C4-2B (cell line): ENCODE measurements at regions not wholly inside any gene's neighbourhood (a gene's known extent, or its start where the extent isn't known, plus 50 kb on each side); places are given as distances from the start of the nearest gene placed in this dataset.

Source experiments
- H3K27ac ChIP-seq: fragments of 450-650 bp; 2 replicates; pipeline ENCODE4 v1.5.1; 2017
- CTCF ChIP-seq: fragments of 450-650 bp; conservative IDR thresholded peaks from 2 replicates; pipeline ENCODE4 v1.5.1; 2017; ENCODE audit warnings: mild to moderate bottlenecking
- ZFX ChIP-seq: fragments of 450-650 bp; IDR thresholded peaks from 2 replicates; pipeline ENCODE4 v1.6.1; 2017

- TF ChIP-seq ZFX: no peak
- no peak for TF ChIP-seq CTCF
- H3K27ac ChIP-seq: no peak overlapping the region
These were observed 140.2 kb upstream of the FAM241A start for GRCh38 chr4:112005027-112005426.

- TF ChIP-seq CTCF (no peak), ZFX (no peak)
- H3K27ac ChIP-seq: no peak overlapping the region
These were observed 137.9 kb upstream of the FAM241A start for GRCh38 chr4:112007391-112007790.

- no peak for TF ChIP-seq ZFX
- no peak for TF ChIP-seq CTCF
- H3K27ac ChIP-seq: no peak overlapping the region
These were observed 129.3 kb upstream of the FAM241A start for GRCh38 chr4:112015960-112016359.

GRCh38 chr4:112023402-112023950, 121.8 kb upstream of the FAM241A start:
- TF ChIP-seq CTCF: no peak

GRCh38 chr4:112026058-112026457, 119.2 kb upstream of the FAM241A start:
- no peak for TF ChIP-seq ZFX
- TF ChIP-seq CTCF: no peak
- H3K27ac ChIP-seq: no peak overlapping the region

More at GRCh38 chr4:112023402-112023950, 121.8 kb upstream of the FAM241A start:
- no peak overlapping the region for H3K27ac ChIP-seq

- TF ChIP-seq ZFX: no peak
- no peak for TF ChIP-seq CTCF
- H3K27ac ChIP-seq: no peak overlapping the region
These were observed 115.5 kb upstream of the FAM241A start for GRCh38 chr4:112029771-112030171.

GRCh38 chr4:112031712-112032328, 113.4 kb upstream of the FAM241A start:
- H3K27ac ChIP-seq: no peak overlapping the region
- TF ChIP-seq ZFX (no peak), CTCF (peak; percentile 79)
